ENCODE measurements at regions not wholly inside any gene's neighbourhood (a gene's known extent, or its start where the extent isn't known, plus 50 kb on each side); places are given as distances from the start of the nearest gene placed in this dataset.

GRCh38 chr2:76381624-76382023 lies 670.9 kb upstream of the GCFC2 start:
- TF ChIP-seq CTCF (IDR thresholded peaks at IDR 0.05) = no peak
- TF ChIP-seq POLR2A (IDR thresholded peaks at IDR 0.05) = no peak
